Astrocyte (in vitro differentiated cells and primary cell): ENCODE measurements at regions not wholly inside any gene's neighbourhood (a gene's known extent, or its start where the extent isn't known, plus 50 kb on each side); places are given as distances from the start of the nearest gene placed in this dataset.

Experiments
- DNase-seq: peaks from one replicate; pipeline ENCODE4 v3.0.0-alpha.2; 2010; ENCODE audit warnings: low read depth
- FAIRE-seq: peaks from 2 replicates; lab custom pipeline; 2011; peaks lifted over from hg19 to GRCh38; lab: Jason Lieb, UNC
- H2AFZ ChIP-seq: 2 replicates; pipeline ENCODE4 v1.6.0; 2012; ENCODE audit warnings: low read depth, low read length, inconsistent platforms
- H3K27ac ChIP-seq: 2 replicates; pipeline ENCODE4 v1.5.1; 2011; ENCODE audit warnings: low read depth, low read length, inconsistent platforms
- H3K27me3 ChIP-seq: 2 replicates; pipeline ENCODE4 v1.6.0; 2011; ENCODE audit warnings: low read length, inconsistent platforms; ENCODE audit not compliant: insufficient read depth
- H3K36me3 ChIP-seq: 2 replicates; pipeline ENCODE4 v1.5.1; 2011; ENCODE audit warnings: low read length, inconsistent platforms; ENCODE audit not compliant: insufficient read depth
- H3K4me1 ChIP-seq: 2 replicates; pipeline ENCODE4 v1.5.1; 2011; ENCODE audit warnings: low read length, inconsistent platforms; ENCODE audit not compliant: insufficient read depth
- H3K4me2 ChIP-seq: 2 replicates; pipeline ENCODE4 v1.6.0; 2012; ENCODE audit warnings: low read length, inconsistent platforms
- H3K4me3 ChIP-seq: 2 replicates; pipeline ENCODE4 v1.5.1; 2011; ENCODE audit warnings: low read depth, mild to moderate bottlenecking, low read length, inconsistent platforms; ENCODE audit not compliant: insufficient read depth
- H3K79me2 ChIP-seq: 2 replicates; pipeline ENCODE4 v1.6.0; 2012; ENCODE audit warnings: mild to moderate bottlenecking, low read length, inconsistent platforms; ENCODE audit not compliant: insufficient read depth
- H3K9ac ChIP-seq: 2 replicates; pipeline ENCODE4 v1.6.0; 2012; ENCODE audit warnings: mild to moderate bottlenecking, low read length, inconsistent platforms
- H3K9me3 ChIP-seq: 2 replicates; pipeline ENCODE4 v1.5.1; 2012; ENCODE audit warnings: low read depth, mild to moderate bottlenecking, low read length, inconsistent platforms; ENCODE audit not compliant: insufficient read depth
- H4K20me1 ChIP-seq: 2 replicates; pipeline ENCODE4 v1.6.0; 2012; ENCODE audit warnings: low read length, inconsistent platforms; ENCODE audit not compliant: insufficient read depth
- H3K27ac Mint-ChIP-seq: one replicate; pipeline ENCODE4 v1.8.0; 2021; ENCODE audit warnings: mild to moderate bottlenecking, mixed read lengths; ENCODE audit not compliant: unreplicated experiment
- H3K27me3 Mint-ChIP-seq: one replicate; pipeline ENCODE4 v1.8.0; 2021; ENCODE audit warnings: low read depth, mixed read lengths; ENCODE audit not compliant: unreplicated experiment
- H3K36me3 Mint-ChIP-seq: one replicate; pipeline ENCODE4 v1.8.0; 2021; ENCODE audit warnings: low read depth, mixed read lengths; ENCODE audit not compliant: unreplicated experiment
- H3K4me1 Mint-ChIP-seq: one replicate; pipeline ENCODE4 v1.8.0; 2021; ENCODE audit warnings: low read depth, mixed read lengths; ENCODE audit not compliant: unreplicated experiment
- H3K4me3 Mint-ChIP-seq: one replicate; pipeline ENCODE4 v1.8.0; 2021; ENCODE audit warnings: mild to moderate bottlenecking, moderate library complexity, mixed read lengths; ENCODE audit not compliant: unreplicated experiment
- H3K9me3 Mint-ChIP-seq: one replicate; pipeline ENCODE4 v1.8.0; 2021; ENCODE audit warnings: mild to moderate bottlenecking, mixed read lengths; ENCODE audit not compliant: unreplicated experiment
- EZH2 ChIP-seq: IDR thresholded peaks from 2 replicates; pipeline ENCODE4 v1.6.1; 2012; ENCODE audit warnings: mild to moderate bottlenecking, low read length, inconsistent platforms; ENCODE audit not compliant: insufficient read depth
- TF ChIP-seq, protein P1 (sequence below): IDR thresholded peaks from 2 replicates; pipeline ENCODE4 v1.5.1; 2011; ENCODE audit warnings: low read depth, mild to moderate bottlenecking, inconsistent platforms, low read length, moderate library complexity; ENCODE audit not compliant: insufficient read depth

DNA sequence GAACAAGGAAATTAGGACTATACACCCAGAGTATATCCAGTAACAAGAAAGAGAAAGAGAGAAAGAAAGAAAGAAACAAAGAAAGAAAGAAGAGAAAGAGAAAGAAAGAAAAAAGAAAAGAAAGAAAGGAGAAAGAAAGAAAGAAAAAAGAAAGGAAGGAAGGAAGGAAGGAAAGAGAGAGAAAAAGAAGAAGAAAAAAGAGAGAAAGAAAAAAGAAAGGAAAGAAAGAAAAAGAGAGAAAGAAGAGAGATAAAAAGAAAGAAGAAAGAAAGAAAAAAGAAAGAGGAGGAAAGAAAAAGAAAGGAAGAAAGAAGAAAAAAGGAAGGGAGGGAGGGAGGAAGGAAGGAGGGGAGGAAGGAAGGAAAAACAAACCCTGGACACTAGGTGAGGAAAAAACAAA is 981.8 kb downstream of the TBC1D32 start:
- Histone ChIP-seq H3K4me1 (no peaks in the 10 kb centered on the region), H3K27ac (no peak overlapping the region), H3K27me3 (peaks cover 2% of the 10 kb centered on the region), H2AFZ (no peak overlapping the region), H3K9me3 (no peaks in the 10 kb centered on the region), H3K9ac (no peak overlapping the region), H3K79me2 (no peaks in the 10 kb centered on the region), H3K36me3 (no peaks in the 10 kb centered on the region), H4K20me1 (no peaks in the 10 kb centered on the region), H3K4me2 (no peak overlapping the region), H3K4me3 (no peak overlapping the region)
- no peak overlapping the region for H3K27ac Mint-ChIP-seq
- no peak overlapping the region for H3K4me3 Mint-ChIP-seq
- peaks cover under 1% of the 10 kb centered on the region for H3K9me3 Mint-ChIP-seq
- H3K36me3 Mint-ChIP-seq: no peaks in the 10 kb centered on the region
- no peaks in the 10 kb centered on the region for H3K27me3 Mint-ChIP-seq
- no peak for FAIRE-seq
- no peaks in the 10 kb centered on the region for H3K4me1 Mint-ChIP-seq
- DNase-seq: no peak
- TF ChIP-seq, protein P1, sequence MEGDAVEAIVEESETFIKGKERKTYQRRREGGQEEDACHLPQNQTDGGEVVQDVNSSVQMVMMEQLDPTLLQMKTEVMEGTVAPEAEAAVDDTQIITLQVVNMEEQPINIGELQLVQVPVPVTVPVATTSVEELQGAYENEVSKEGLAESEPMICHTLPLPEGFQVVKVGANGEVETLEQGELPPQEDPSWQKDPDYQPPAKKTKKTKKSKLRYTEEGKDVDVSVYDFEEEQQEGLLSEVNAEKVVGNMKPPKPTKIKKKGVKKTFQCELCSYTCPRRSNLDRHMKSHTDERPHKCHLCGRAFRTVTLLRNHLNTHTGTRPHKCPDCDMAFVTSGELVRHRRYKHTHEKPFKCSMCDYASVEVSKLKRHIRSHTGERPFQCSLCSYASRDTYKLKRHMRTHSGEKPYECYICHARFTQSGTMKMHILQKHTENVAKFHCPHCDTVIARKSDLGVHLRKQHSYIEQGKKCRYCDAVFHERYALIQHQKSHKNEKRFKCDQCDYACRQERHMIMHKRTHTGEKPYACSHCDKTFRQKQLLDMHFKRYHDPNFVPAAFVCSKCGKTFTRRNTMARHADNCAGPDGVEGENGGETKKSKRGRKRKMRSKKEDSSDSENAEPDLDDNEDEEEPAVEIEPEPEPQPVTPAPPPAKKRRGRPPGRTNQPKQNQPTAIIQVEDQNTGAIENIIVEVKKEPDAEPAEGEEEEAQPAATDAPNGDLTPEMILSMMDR: no peak
- TF ChIP-seq EZH2: no peak

DNA sequence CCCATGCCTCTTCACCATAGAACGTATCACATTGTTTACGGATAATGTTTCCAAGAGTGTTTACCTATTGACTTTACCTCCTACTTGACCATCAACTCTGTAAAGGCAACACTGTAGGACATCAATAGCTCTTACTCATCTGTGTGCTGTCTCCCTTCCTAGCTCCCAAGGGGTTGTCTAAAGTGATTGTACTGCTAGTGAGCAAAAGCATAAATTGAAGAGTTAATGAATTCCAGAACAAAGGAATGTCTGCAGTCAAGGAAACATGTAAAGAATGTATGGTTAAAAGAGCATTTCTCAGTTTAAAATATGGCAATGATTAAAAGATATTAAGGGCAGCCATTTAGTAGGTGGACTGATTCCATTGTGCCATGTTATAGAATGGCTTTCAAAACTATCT is 985.4 kb downstream of the TBC1D32 start:
- Mint-ChIP-seq H3K4me1 (no peaks in the 10 kb centered on the region), H3K9me3 (no peaks in the 10 kb centered on the region), H3K27ac (no peak overlapping the region), H3K4me3 (no peak overlapping the region), H3K36me3 (no peaks in the 10 kb centered on the region), H3K27me3 (no peaks in the 10 kb centered on the region)
- H3K36me3 ChIP-seq: no peaks in the 10 kb centered on the region
- H3K4me2 ChIP-seq: no peak overlapping the region
- H3K9ac ChIP-seq: no peak overlapping the region
- TF ChIP-seq, protein P1: no peak
- no peak for TF ChIP-seq EZH2
- H3K79me2 ChIP-seq: no peaks in the 10 kb centered on the region
- FAIRE-seq: no peak
- H3K27me3 ChIP-seq: peaks cover 2% of the 10 kb centered on the region
- H3K4me3 ChIP-seq: no peak overlapping the region
- no peaks in the 10 kb centered on the region for H3K9me3 ChIP-seq
- H3K27ac ChIP-seq: no peak overlapping the region
- no peak for DNase-seq
- H3K4me1 ChIP-seq: no peaks in the 10 kb centered on the region
- H4K20me1 ChIP-seq: no peaks in the 10 kb centered on the region
- H2AFZ ChIP-seq: no peak overlapping the region

GRCh38 chr6:120328521-120328920 is 979.0 kb upstream of the MAN1A1 start:
- H3K4me2 ChIP-seq: no peak overlapping the region
- no peaks in the 10 kb centered on the region for H3K27me3 ChIP-seq
- H3K9me3 Mint-ChIP-seq: peaks cover 1% of the 10 kb centered on the region
- no peak overlapping the region for H3K4me3 Mint-ChIP-seq
- no peak overlapping the region for H3K27ac Mint-ChIP-seq
- no peak overlapping the region for H3K9ac ChIP-seq
- H3K36me3 ChIP-seq: no peaks in the 10 kb centered on the region
- H3K4me1 Mint-ChIP-seq: no peaks in the 10 kb centered on the region
- no peaks in the 10 kb centered on the region for H3K9me3 ChIP-seq
- no peaks in the 10 kb centered on the region for H3K36me3 Mint-ChIP-seq
- H3K4me3 ChIP-seq: no peak overlapping the region
- FAIRE-seq: no peak
- H3K4me1 ChIP-seq: no peaks in the 10 kb centered on the region
- no peaks in the 10 kb centered on the region for H3K79me2 ChIP-seq
- no peak for DNase-seq
- H3K27me3 Mint-ChIP-seq: no peaks in the 10 kb centered on the region
- no peak for TF ChIP-seq EZH2
- TF ChIP-seq, protein P1: no peak
- H3K27ac ChIP-seq: no peak overlapping the region
- H4K20me1 ChIP-seq: no peaks in the 10 kb centered on the region
- no peak overlapping the region for H2AFZ ChIP-seq
